Thymus (tissue), 11 donors: ENCODE measurements at regions not wholly inside any gene's neighbourhood (a gene's known extent, or its start where the extent isn't known, plus 50 kb on each side); places are given as distances from the start of the nearest gene placed in this dataset.
"Not testable (repeated sequence)": the region's sequence is repeated elsewhere in the genome, so short reads cannot be mapped to it uniquely, and the experiment has no call there.

Source experiments
- DNase-seq, 9 donors: peaks; one replicate each; pipeline ENCODE4 v3.0.0-alpha.2; 2013; ENCODE audit warnings: low spot score in 9 of 9, low read depth in 6 of 9, missing footprints in 1 of 9
- H3K27ac ChIP-seq, 2 donors: one replicate each; pipeline ENCODE4 v1.5.1; 2013; ENCODE audit warnings: control low read depth in 1 of 2, low read depth in 1 of 2, low read length in 1 of 2, mild to moderate bottlenecking in 1 of 2, moderate library complexity in 1 of 2
- H3K27me3 ChIP-seq, 2 donors: one replicate each; pipeline ENCODE4 v1.5.1; 2013; ENCODE audit warnings: low read length in 1 of 2; ENCODE audit not compliant: control insufficient read depth in 2 of 2, insufficient read depth in 1 of 2
- H3K36me3 ChIP-seq, 2 donors: one replicate each; pipeline ENCODE4 v1.5.1; 2013; ENCODE audit warnings: low read length in 1 of 2, mild to moderate bottlenecking in 1 of 2, moderate library complexity in 1 of 2; ENCODE audit not compliant: control insufficient read depth in 2 of 2, insufficient read depth in 2 of 2
- H3K4me1 ChIP-seq, 2 donors: one replicate each; pipeline ENCODE4 v1.5.1; 2013; ENCODE audit warnings: low read length in 2 of 2; ENCODE audit not compliant: control insufficient read depth in 2 of 2, insufficient read depth in 2 of 2
- H3K4me3 ChIP-seq, 2 donors: one replicate each; pipeline ENCODE4 v1.5.1; 2013; ENCODE audit warnings: low read length in 2 of 2, control low read depth in 1 of 2, mild to moderate bottlenecking in 1 of 2
- H3K9me3 ChIP-seq, 2 donors: one replicate each; pipeline ENCODE4 v1.5.1; 2013; ENCODE audit warnings: low read length in 1 of 2, mild to moderate bottlenecking in 1 of 2; ENCODE audit not compliant: control insufficient read depth in 2 of 2, insufficient read depth in 1 of 2
- WGBS: extraction: QIAGEN DNeasy Blood & Tissue Kit; methylation state at CpG from one replicate; pipeline ENCODE4 v1.1.7; 2013; 5-methylcytosine and 5-hydroxymethylcytosine counted together
- donor health status: healthy.

DNA sequence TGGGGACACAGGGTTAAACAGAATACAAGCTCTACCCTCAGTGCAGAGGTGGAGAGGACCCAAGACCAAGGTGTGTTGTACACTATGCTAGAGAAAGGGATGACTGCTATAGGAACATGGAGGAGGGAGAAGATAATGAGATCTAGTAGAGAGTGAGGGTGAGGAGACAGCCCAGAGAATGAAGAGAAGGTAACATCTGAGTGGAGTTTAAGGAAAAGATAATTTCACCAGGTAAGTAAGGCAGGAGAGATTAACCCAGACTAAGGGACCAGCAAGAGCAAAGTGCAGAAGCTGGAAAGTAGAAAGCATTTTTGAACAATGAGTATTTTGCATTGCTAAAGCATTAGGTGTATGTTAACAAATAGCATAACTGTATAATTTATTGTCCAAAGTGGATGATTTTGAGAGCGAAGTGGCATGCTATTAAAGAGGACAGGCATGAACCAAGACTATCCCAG is 128.8 kb downstream of the RASSF10 start:
- WGBS = 88% methylated on average over 1 of the region's 1 CpG
- no peak overlapping the region for H3K27ac ChIP-seq

DNA sequence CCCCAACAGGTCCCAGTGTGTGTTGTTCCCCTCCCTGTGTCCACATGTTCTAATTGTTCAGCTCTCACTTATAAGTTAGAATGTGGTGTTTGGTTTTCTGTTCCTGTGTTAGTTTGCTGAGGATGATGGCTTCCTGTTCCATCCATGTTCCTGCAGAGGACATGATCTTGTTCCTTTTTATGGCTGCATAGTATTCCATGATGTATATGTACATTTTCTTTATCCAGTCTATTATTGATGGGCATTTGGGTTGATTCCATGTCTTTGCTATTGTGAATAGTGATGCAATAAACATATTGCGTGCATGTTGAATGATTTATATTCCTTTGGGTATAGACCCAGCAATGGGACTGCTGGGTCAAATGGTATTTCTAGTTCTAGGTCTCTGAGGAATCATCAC is 130.0 kb downstream of the RASSF10 start:
- not testable (repeated sequence) for H3K27ac ChIP-seq, H3K9me3 ChIP-seq, H3K27me3 ChIP-seq, H3K4me3 ChIP-seq, DNase-seq, H3K4me1 ChIP-seq, H3K36me3 ChIP-seq
- WGBS = 97% methylated on average over 1 of the region's 1 CpG

More for the DNA sequence above, 128.8 kb downstream of the RASSF10 start:
- H3K4me1 ChIP-seq = peaks cover 0 to 2% of the 10 kb centered on the region in 2 donors
- no peak for DNase-seq
- H3K4me3 ChIP-seq = no peak overlapping the region
- H3K36me3 ChIP-seq = no peaks in the 10 kb centered on the region
- H3K27me3 ChIP-seq = no peaks in the 10 kb centered on the region
- no peaks in the 10 kb centered on the region for H3K9me3 ChIP-seq

DNA sequence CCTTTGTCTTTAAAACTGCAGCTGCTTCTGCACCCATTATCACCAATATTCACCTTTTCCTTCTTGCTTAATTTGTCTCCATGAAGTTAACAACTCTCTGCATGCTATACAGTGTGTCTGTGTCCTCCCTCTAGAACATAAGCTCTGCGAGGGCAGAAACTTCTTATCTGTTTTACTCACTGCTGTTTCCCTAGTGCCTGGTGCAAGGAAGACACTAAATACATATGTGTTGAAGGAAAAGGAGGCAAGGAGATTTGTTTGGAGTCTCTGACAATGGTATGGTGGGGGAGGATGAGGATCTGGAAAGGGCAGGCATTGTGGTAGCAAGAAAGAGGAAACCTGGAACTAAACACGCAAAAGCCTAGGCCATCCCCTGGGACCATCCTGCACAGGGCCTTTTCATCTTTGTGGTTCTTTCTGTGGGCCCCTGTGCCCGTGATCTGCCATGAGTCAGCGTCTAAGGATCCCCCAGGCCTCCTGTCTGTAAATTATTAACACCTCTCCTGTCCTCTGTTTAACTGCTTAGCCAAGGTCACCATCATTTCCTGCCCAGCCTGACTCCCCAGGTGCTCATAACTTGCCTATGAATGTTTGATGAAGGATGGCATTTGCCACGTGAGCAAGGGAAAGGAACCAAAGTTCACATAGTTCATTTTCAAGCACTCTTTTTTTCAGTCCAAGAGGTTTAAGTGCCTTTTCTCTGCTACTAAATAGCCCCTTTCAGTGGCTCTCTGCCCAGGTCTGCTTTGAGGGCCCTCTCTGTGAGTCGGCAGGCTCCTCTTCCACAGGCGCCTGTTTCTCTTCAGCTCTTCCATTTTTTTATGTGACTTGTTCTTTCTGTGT is 131.1 kb downstream of the RASSF10 start:
- no peak for DNase-seq
- Histone ChIP-seq H3K27me3 (no peaks in the 10 kb centered on the region), H3K4me1 (peaks cover 0 to 2% of the 10 kb centered on the region in 2 donors), H3K36me3 (no peaks in the 10 kb centered on the region), H3K27ac (no peak overlapping the region), H3K9me3 (no peaks in the 10 kb centered on the region), H3K4me3 (no peak overlapping the region)
- 49% methylated on average over 7 of the region's 7 CpGs for WGBS

DNA sequence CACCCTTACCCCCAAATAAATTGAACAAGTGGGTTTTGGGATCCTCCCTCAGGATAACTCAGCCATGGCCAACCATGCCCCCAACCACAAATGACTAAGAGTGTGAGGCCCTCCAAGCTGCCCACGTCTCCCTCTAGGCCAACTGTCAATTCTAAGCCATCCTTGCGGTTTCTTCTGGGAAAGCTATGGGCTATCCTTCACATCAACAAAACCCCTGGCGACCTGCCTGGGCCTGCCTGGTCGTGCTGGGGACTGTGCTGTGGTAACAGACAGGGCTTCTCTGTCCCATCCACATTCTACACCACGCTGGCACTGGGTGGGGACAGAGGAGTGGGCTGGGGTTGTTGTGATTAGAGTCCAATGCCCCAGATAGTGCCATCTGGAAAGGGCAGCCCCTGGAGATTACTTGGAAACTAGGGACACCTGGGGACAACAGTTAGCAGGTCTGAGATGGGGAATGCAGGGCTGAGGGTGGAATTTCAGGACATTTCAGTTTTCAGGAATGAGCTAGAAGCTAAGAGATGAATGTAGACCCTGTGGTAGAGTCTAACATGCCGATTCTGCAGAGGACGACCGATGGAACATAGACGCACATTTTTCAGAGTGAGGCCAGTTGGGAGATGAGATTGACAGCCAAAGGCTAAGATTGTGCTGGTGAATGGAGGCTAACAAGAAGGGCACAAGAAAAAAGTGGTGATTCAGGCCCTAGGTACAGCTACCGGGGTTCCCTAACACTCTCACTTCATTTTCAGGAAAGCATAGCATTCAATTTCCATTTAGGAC is 131.9 kb downstream of the RASSF10 start:
- no peaks in the 10 kb centered on the region for H3K36me3 ChIP-seq
- no peaks in the 10 kb centered on the region for H3K27me3 ChIP-seq
- 90% methylated on average over 10 of the region's 10 CpGs for WGBS
- H3K4me3 ChIP-seq = no peak overlapping the region
- H3K4me1 ChIP-seq = peaks cover 0 to 2% of the 10 kb centered on the region in 2 donors
- H3K9me3 ChIP-seq = no peaks in the 10 kb centered on the region
- no peak overlapping the region for H3K27ac ChIP-seq
- DNase-seq = no peak

DNA sequence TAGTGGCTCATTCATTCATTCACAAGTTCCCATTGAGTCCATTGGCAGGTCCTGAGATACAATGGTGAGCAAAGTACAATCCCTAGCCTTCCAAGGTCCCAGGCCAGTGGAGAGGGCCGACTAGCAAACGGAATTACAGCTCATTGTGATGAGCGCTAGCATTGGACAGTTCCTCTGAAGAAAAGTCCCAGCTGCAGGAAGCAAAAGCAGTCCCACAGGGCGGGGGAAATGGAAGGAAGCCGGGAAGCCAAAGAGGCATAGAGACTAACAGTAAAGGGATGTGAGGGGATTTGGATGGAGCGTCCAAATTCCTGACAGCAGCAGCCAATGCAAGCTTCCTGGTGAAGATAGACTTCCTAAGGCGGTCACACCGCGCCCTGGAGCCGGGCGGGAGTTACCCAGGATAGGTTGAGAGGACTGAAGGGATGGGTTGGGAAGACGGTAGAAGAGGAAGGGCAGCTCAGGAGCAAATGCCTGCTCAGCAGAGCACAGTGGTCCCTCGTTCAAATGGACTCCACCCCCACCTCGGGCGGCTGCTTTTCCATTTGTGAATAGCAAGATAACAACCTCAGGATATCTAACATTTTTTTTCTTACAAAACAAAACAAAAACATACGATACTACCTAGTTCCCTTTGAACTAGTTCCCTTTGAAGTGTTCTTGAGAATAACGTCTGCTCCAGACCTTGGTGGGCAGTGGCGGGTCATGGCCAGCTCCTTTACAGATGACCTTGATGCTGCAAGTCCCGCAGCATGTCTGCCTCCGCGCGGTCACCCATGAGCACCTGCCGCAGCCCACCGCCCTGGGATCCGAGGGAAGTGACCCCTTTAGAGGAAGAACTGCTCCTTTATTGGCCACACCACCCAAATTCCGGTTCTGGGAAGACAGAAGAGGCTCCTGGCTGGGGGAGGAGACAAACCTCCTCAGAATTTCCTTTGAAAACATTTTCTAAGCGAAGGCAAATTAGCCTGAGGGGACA is 132.9 kb downstream of the RASSF10 start:
- no peak overlapping the region for H3K27ac ChIP-seq
- WGBS = 92% methylated on average over 27 of the region's 27 CpGs

DNA sequence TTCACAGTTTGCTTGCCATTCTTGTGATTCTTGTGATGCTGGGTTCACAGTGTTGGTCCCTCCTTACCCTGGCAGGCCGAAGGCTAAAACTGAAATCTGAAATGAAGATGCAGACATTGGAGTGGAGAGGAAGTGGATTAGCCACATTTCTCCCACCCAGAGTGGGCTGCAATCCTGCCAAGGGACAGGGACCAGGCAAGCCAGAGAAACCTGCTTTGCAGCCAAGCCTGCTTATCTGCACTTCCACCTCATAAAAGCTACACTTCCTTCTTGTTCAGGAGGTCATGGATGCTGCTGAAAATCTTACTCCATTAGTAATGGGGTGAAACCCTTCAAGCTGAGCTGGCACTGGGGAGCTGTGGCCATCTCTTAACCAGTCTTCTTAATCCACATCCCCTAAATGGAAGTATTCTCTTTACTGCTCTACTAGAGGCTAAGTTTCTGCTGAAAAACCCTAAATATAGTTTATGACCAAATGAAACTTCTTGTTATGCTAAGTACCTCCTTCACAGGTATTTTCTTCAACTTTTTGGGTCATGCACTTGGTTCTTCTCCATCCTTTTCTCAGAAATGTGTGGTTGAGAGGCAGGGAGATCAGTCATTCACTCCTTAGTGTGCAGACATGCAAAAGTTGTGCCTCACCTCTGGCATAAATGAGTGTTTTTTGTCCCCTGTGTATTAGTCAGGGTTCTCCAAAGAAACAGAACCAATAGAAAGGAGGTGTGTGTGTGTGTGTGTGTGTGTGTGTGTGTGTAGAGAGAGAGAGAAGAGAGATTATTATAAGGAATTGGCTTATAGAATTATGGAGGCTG is 133.9 kb upstream of the BMAL1 start:
- DNase-seq = no peak
- Histone ChIP-seq H3K4me3 (no peak overlapping the region), H3K9me3 (no peaks in the 10 kb centered on the region), H3K27me3 (no peaks in the 10 kb centered on the region), H3K36me3 (no peaks in the 10 kb centered on the region), H3K4me1 (peaks cover 0 to 2% of the 10 kb centered on the region in 2 donors), H3K27ac (no peak overlapping the region)
- WGBS = 32% methylated on average over 1 of the region's 1 CpG

More for the DNA sequence above, 132.9 kb downstream of the RASSF10 start:
- Histone ChIP-seq H3K36me3 (no peaks in the 10 kb centered on the region), H3K9me3 (no peaks in the 10 kb centered on the region), H3K27me3 (no peaks in the 10 kb centered on the region), H3K4me1 (peaks cover 0 to 2% of the 10 kb centered on the region in 2 donors), H3K4me3 (no peak overlapping the region)
- DNase-seq = no peak

DNA sequence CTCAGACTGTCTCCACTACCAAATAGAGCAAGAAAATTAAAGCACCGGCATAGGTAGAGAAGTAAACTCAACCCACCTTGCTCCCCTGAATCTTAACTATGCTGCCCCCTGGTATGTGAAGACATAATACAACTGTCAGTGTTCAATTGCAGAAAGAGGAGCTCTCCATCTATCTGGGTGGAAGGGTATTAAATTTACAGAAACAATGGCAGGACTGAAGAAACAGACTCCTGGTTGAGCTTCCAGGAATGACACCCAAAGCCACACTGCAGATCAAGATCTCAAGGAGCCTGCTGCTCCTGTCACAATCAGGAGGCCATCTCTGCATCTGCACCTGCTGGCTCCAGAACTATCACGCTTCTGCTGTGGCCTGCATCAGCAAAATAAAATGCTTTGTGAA is 132.1 kb upstream of the BMAL1 start:
- no peaks in the 10 kb centered on the region for H3K36me3 ChIP-seq

DNA sequence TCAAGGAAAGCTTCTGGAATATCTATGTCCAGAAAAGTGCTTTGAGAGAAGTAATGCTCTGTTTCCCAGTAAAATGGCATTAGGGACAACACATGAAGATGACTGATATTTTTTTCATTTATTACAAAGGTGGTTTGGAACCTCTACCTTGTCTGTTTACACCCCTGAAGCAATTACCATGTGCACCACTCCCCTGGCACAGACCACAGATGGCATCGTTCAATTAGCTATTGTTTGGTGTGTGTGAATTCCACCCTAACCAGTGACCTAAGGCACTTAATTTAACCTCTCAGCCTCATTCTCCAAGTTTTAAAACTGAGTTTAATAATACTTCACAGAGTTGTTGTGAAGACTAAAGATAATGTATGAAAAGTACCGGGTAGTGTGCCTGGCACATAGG is 127.6 kb upstream of the BMAL1 start:
- no peak for DNase-seq
- Histone ChIP-seq H3K36me3 (no peaks in the 10 kb centered on the region), H3K27me3 (no peaks in the 10 kb centered on the region), H3K27ac (no peak overlapping the region), H3K9me3 (no peaks in the 10 kb centered on the region), H3K4me1 (no peaks in the 10 kb centered on the region), H3K4me3 (no peak overlapping the region)
- 96% methylated on average over 2 of the region's 2 CpGs for WGBS

More for the DNA sequence above, 132.1 kb upstream of the BMAL1 start:
- H3K27ac ChIP-seq = no peak overlapping the region
- no peak for DNase-seq
- no peaks in the 10 kb centered on the region for H3K27me3 ChIP-seq
- H3K4me1 ChIP-seq = peaks cover 0 to 2% of the 10 kb centered on the region in 2 donors
- no peaks in the 10 kb centered on the region for H3K9me3 ChIP-seq
- WGBS = 95% methylated on average over 2 of the region's 2 CpGs
- no peak overlapping the region for H3K4me3 ChIP-seq
